Dermis blood vessel endothelial cell (primary cell): ENCODE measurements at regions not wholly inside any gene's neighbourhood (a gene's known extent, or its start where the extent isn't known, plus 50 kb on each side); places are given as distances from the start of the nearest gene placed in this dataset.
A peak's percentile ranks its signal among the peaks of the same experiment; 100 is the strongest.
"Not testable (repeated sequence)": the region's sequence is repeated elsewhere in the genome, so short reads cannot be mapped to it uniquely, and the experiment has no call there.

ENCODE experiments used
- DNase-seq: peaks from one replicate; pipeline ENCODE4 v3.0.0; 2010

GRCh38 chr17:12195418-12195817, 174.7 kb downstream of the MAP2K4 start:
- no peak for DNase-seq

GRCh38 chr17:12201294-12201880, 180.7 kb downstream of the MAP2K4 start:
- DNase-seq: no peak

GRCh38 chr17:12209632-12210191, 189.0 kb downstream of the MAP2K4 start:
- DNase-seq: no peak

GRCh38 chr17:12220714-12221439, 200.2 kb downstream of the MAP2K4 start:
- not testable (repeated sequence) for DNase-seq

- DNase-seq: no peak
Observed at GRCh38 chr17:12222392-12222791, 201.7 kb downstream of the MAP2K4 start.

- DNase-seq: no peak
Observed at GRCh38 chr17:12227547-12227946, 206.9 kb downstream of the MAP2K4 start.

- no peak for DNase-seq
Observed at GRCh38 chr17:12229335-12229734, 208.7 kb downstream of the MAP2K4 start.

GRCh38 chr17:12230481-12231354, 210.0 kb downstream of the MAP2K4 start:
- no peak for DNase-seq

GRCh38 chr17:12231355-12231682, 210.6 kb downstream of the MAP2K4 start:
- no peak for DNase-seq

GRCh38 chr17:12239021-12239420, 218.3 kb downstream of the MAP2K4 start:
- not testable (repeated sequence) for DNase-seq

- no peak for DNase-seq
Observed at GRCh38 chr17:12242345-12242954, 221.8 kb downstream of the MAP2K4 start.

- DNase-seq: no peak
Observed at GRCh38 chr17:12247761-12248160, 227.1 kb downstream of the MAP2K4 start.

- no peak for DNase-seq
Observed at GRCh38 chr17:12250973-12251372, 230.3 kb downstream of the MAP2K4 start.

- DNase-seq: no peak
Observed at GRCh38 chr17:12252462-12252861, 231.8 kb downstream of the MAP2K4 start.

GRCh38 chr17:12254460-12254859, 233.8 kb downstream of the MAP2K4 start:
- no peak for DNase-seq

- DNase-seq: peak; percentile 64
Observed at GRCh38 chr17:12256380-12256995, 235.8 kb downstream of the MAP2K4 start.

- DNase-seq: no peak
Observed at GRCh38 chr17:12257176-12257575, 236.5 kb downstream of the MAP2K4 start.

- DNase-seq: no peak
Observed at GRCh38 chr17:12261354-12261753, 240.7 kb downstream of the MAP2K4 start.

GRCh38 chr17:12269751-12270150, 249.1 kb downstream of the MAP2K4 start:
- DNase-seq: no peak

GRCh38 chr17:12277827-12278226, 257.1 kb downstream of the MAP2K4 start:
- no peak for DNase-seq

GRCh38 chr17:12282056-12282455, 261.4 kb downstream of the MAP2K4 start:
- peak; percentile 63 for DNase-seq

- DNase-seq: no peak
Observed at GRCh38 chr17:12287953-12288352, 267.3 kb downstream of the MAP2K4 start.
